Nephron progenitor cell (in vitro differentiated cells): ENCODE measurements at regions not wholly inside any gene's neighbourhood (a gene's known extent, or its start where the extent isn't known, plus 50 kb on each side); places are given as distances from the start of the nearest gene placed in this dataset.

ENCODE experiments used
- DNase-seq: peaks from one replicate; pipeline ENCODE4 v3.0.0; 2021
- H3K27ac Mint-ChIP-seq: 2 replicates; pipeline ENCODE4 v1.8.0; 2021; ENCODE audit warnings: mild to moderate bottlenecking, moderate library complexity, mixed read lengths
- H3K27me3 Mint-ChIP-seq: 2 replicates; pipeline ENCODE4 v1.8.0; 2021; ENCODE audit warnings: mild to moderate bottlenecking, low read depth, mixed read lengths; ENCODE audit not compliant: poor library complexity
- H3K36me3 Mint-ChIP-seq: 2 replicates; pipeline ENCODE4 v1.8.0; 2021; ENCODE audit warnings: low read depth, mixed read lengths
- H3K4me1 Mint-ChIP-seq: 2 replicates; pipeline ENCODE4 v1.8.0; 2021; ENCODE audit warnings: mixed read lengths
- H3K4me3 Mint-ChIP-seq: 2 replicates; pipeline ENCODE4 v1.8.0; 2021; ENCODE audit warnings: mild to moderate bottlenecking, moderate library complexity, mixed read lengths
- H3K9me3 Mint-ChIP-seq: 2 replicates; pipeline ENCODE4 v1.8.0; 2021; ENCODE audit warnings: mild to moderate bottlenecking, moderate library complexity, mixed read lengths
- TF ChIP-seq, protein P1 (sequence below): fragments of 200-600 bp; sonication (generic); IDR thresholded peaks from 2 replicates; pipeline ENCODE4 v1.5.0; 2021; ENCODE audit warnings: antibody characterized with exemption

GRCh38 chr2:221064880-221065279 lies 507.2 kb downstream of the EPHA4 start:
- peaks cover 4% of the 10 kb centered on the region for H3K36me3 Mint-ChIP-seq
- H3K4me3 Mint-ChIP-seq, result no peak overlapping the region
- TF ChIP-seq, protein P1, sequence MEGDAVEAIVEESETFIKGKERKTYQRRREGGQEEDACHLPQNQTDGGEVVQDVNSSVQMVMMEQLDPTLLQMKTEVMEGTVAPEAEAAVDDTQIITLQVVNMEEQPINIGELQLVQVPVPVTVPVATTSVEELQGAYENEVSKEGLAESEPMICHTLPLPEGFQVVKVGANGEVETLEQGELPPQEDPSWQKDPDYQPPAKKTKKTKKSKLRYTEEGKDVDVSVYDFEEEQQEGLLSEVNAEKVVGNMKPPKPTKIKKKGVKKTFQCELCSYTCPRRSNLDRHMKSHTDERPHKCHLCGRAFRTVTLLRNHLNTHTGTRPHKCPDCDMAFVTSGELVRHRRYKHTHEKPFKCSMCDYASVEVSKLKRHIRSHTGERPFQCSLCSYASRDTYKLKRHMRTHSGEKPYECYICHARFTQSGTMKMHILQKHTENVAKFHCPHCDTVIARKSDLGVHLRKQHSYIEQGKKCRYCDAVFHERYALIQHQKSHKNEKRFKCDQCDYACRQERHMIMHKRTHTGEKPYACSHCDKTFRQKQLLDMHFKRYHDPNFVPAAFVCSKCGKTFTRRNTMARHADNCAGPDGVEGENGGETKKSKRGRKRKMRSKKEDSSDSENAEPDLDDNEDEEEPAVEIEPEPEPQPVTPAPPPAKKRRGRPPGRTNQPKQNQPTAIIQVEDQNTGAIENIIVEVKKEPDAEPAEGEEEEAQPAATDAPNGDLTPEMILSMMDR, result no peak
- DNase-seq, result no peak
- peaks cover 26% of the 10 kb centered on the region for H3K4me1 Mint-ChIP-seq
- peaks cover 7% of the 10 kb centered on the region for H3K9me3 Mint-ChIP-seq
- H3K27me3 Mint-ChIP-seq, result peaks cover 3% of the 10 kb centered on the region
- H3K27ac Mint-ChIP-seq, result no peak overlapping the region

- H3K9me3 Mint-ChIP-seq, result peaks cover 34% of the 10 kb centered on the region
- H3K4me3 Mint-ChIP-seq, result no peak overlapping the region
- TF ChIP-seq, protein P1, result no peak
- H3K4me1 Mint-ChIP-seq, result no peaks in the 10 kb centered on the region
- no peaks in the 10 kb centered on the region for H3K27me3 Mint-ChIP-seq
- no peak overlapping the region for H3K27ac Mint-ChIP-seq
- H3K36me3 Mint-ChIP-seq, result peaks cover 21% of the 10 kb centered on the region
- DNase-seq, result no peak
Observed at GRCh38 chr2:221068123-221068522, 504.0 kb downstream of the EPHA4 start.

- H3K9me3 Mint-ChIP-seq, result peaks cover 34% of the 10 kb centered on the region
- TF ChIP-seq, protein P1, result no peak
- H3K27me3 Mint-ChIP-seq, result no peaks in the 10 kb centered on the region
- peaks cover 21% of the 10 kb centered on the region for H3K36me3 Mint-ChIP-seq
- H3K4me1 Mint-ChIP-seq, result no peaks in the 10 kb centered on the region
- no peak overlapping the region for H3K27ac Mint-ChIP-seq
- H3K4me3 Mint-ChIP-seq, result no peak overlapping the region
- DNase-seq, result no peak
Observed at GRCh38 chr2:221070106-221070505, 502.0 kb downstream of the EPHA4 start.

- Mint-ChIP-seq H3K4me3 (no peak overlapping the region), H3K27me3 (peaks cover 4% of the 10 kb centered on the region), H3K36me3 (peaks cover 21% of the 10 kb centered on the region), H3K9me3 (peaks cover 39% of the 10 kb centered on the region), H3K27ac (no peak overlapping the region), H3K4me1 (no peaks in the 10 kb centered on the region)
- DNase-seq, result no peak
- TF ChIP-seq, protein P1, result no peak
Observed at GRCh38 chr2:221073326-221074049, 498.6 kb downstream of the EPHA4 start.

DNA sequence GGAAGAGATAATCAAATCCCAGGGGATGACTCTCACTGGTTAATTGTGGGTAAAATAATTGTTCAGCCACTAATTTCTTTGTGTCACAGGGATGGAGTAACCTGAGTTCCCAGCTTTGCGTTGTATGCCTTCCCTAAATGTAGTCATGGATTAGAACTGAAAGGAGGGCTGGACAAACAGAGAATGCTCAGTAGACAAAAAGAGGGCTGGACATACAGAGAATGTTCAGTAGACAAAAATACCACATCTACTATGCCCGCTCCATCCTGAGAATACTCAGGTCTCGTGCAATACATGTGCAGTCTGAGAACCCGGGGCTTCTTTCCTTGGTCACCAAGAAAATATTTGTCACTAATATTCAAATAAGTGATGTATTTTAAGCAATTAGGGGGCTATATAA lies 497.9 kb downstream of the EPHA4 start:
- DNase-seq, result no peak
- Mint-ChIP-seq H3K27ac (no peak overlapping the region), H3K9me3 (peaks cover 36% of the 10 kb centered on the region), H3K36me3 (peaks cover 21% of the 10 kb centered on the region), H3K4me3 (no peak overlapping the region), H3K4me1 (no peaks in the 10 kb centered on the region), H3K27me3 (peaks cover 4% of the 10 kb centered on the region)
- TF ChIP-seq, protein P1, result no peak

DNA sequence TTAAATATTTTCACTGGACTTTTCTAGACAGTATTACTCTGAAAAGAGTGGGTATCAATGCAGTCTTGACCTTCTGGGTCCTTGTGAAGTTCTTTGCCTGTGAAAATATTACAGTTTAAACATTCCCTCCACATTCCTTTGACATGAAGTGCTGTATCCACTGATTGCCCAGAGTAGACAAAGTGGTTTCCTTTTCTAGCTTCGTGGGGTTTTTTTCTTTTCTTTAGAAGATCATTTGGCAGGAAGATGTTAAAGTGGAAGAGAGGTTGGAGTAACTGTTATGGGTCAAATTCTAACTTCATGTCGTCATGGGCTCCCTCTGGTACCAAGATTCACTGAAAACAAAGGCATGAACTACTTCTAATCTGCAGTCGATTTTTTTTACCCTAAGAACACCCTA lies 496.9 kb downstream of the EPHA4 start:
- DNase-seq, result no peak
- no peaks in the 10 kb centered on the region for H3K4me1 Mint-ChIP-seq
- peaks cover 32% of the 10 kb centered on the region for H3K9me3 Mint-ChIP-seq
- H3K4me3 Mint-ChIP-seq, result no peak overlapping the region
- peaks cover 4% of the 10 kb centered on the region for H3K27me3 Mint-ChIP-seq
- H3K27ac Mint-ChIP-seq, result no peak overlapping the region
- peaks cover 17% of the 10 kb centered on the region for H3K36me3 Mint-ChIP-seq
- TF ChIP-seq, protein P1, result no peak
